Coronary artery (tissue), 2 donors: ENCODE measurements at regions not wholly inside any gene's neighbourhood (a gene's known extent, or its start where the extent isn't known, plus 50 kb on each side); places are given as distances from the start of the nearest gene placed in this dataset.
"Not testable (repeated sequence)": the region's sequence is repeated elsewhere in the genome, so short reads cannot be mapped to it uniquely, and the experiment has no call there.

Source experiments
- DNase-seq: peaks from one replicate; pipeline ENCODE4 v3.0.0-alpha.2; 2017; ENCODE audit warnings: low spot score
- H3K27ac ChIP-seq, 2 donors: fragments of 200-600 bp; sonication (generic); one replicate each; pipeline ENCODE4 v1.5.1; 2016 to 2019
- H3K4me3 ChIP-seq: fragments of 200-600 bp; sonication (generic); 2 replicates; pipeline ENCODE4 v1.5.1; 2016; ENCODE audit warnings: mild to moderate bottlenecking, moderate library complexity
- TF ChIP-seq, protein P1 (sequence below): fragments of 200-600 bp; sonication (generic); IDR thresholded peaks from one replicate; pipeline ENCODE4 v1.5.1; 2019; ENCODE audit warnings: antibody characterized with exemption

DNA sequence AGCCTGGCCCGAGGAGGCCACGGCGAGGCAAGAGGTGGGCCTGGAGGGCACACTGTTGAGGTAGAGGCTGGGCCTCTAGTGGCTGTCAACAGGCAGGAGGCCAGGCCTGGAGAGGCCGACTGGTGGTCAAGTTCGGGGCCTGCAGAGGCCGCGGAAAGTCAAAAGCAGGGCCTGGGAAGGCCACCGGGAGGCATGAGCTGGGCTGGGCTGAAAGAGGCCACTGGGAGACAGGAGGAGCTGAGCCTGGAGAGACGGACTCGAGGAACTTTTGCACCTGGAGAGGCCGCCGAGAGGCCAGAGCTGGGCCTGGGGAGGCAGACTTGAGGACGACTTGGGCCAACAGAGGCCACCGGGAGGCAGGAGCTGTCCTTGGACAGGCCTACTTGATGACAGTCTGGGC, 321.2 kb downstream of the ZNF479 start:
- no peak for DNase-seq
- no peak overlapping the region for H3K27ac ChIP-seq
- no peak overlapping the region for H3K4me3 ChIP-seq
- TF ChIP-seq, protein P1, sequence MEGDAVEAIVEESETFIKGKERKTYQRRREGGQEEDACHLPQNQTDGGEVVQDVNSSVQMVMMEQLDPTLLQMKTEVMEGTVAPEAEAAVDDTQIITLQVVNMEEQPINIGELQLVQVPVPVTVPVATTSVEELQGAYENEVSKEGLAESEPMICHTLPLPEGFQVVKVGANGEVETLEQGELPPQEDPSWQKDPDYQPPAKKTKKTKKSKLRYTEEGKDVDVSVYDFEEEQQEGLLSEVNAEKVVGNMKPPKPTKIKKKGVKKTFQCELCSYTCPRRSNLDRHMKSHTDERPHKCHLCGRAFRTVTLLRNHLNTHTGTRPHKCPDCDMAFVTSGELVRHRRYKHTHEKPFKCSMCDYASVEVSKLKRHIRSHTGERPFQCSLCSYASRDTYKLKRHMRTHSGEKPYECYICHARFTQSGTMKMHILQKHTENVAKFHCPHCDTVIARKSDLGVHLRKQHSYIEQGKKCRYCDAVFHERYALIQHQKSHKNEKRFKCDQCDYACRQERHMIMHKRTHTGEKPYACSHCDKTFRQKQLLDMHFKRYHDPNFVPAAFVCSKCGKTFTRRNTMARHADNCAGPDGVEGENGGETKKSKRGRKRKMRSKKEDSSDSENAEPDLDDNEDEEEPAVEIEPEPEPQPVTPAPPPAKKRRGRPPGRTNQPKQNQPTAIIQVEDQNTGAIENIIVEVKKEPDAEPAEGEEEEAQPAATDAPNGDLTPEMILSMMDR, result no peak

GRCh38 chr7:56810466-56810865, 321.8 kb downstream of the ZNF479 start:
- DNase-seq, result peak; percentile 58
- Histone ChIP-seq H3K27ac (no peak overlapping the region), H3K4me3 (no peak overlapping the region)
- TF ChIP-seq, protein P1, result no peak

DNA sequence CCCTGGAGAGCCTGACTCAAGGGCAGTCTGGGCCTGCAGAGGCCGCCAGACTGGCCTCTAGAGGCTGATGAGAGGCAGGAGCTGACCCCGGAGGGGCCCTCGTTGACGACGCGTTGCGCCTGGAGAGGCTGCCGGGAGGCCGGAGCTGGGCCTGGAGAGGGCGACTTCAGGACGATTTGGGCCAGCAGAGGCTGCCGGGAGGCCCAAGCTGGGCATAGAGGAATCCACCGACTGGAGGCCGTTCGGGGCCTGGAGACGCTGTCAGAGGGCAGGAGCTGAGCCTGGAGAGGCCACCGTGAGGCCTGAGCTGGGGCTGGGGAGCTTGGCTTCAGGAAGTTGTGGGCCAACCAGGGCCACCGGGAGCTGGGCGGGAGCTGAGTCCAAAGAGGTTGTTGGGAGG, 322.5 kb downstream of the ZNF479 start:
- H3K4me3 ChIP-seq, H3K27ac ChIP-seq, DNase-seq: not testable (repeated sequence)

- H3K27ac ChIP-seq, H3K4me3 ChIP-seq, DNase-seq: not testable (repeated sequence)
Observed at GRCh38 chr7:56804755-56805064, 327.5 kb downstream of the ZNF479 start.

DNA sequence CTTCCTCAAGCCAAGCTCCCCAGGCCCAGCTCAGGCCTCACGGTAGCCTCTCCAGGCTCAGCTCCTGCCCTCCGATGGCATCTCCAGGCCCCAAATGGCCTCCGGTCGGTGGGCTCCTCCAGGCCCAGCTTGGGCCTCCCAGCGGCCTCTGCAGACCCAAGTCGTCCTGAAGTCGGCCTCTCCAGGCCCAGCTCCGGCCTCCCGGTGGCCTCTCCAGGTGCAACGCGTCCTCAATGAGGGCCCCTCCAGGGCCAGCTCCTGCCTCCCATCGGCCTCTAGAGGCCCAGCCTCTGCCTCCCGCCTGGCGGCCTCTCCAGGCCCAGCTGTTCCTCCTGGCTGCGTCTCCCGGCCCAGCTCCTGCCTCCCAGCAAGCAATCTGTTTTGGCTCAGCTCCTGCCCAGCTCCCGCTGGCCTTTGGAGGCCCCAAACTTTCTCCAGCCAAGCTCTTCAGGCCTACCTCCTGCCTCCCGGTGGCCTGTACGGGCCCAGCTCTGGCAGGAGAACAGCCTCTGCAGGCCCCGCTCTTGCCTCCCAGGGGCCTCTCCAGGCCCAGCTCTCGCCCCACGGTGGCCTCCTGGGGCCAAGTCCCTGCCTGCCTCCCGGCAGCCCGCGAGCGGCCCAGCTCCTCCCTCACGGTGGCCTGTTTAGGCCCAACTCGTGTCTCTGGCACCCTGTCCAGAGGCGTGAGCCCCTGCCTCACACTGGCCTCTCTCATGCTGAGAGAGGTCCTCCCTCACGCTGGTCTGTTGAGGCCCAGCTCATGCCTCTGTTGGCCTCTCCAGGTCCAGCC, 328.1 kb downstream of the ZNF479 start:
- not testable (repeated sequence) for H3K27ac ChIP-seq, DNase-seq, H3K4me3 ChIP-seq

DNA sequence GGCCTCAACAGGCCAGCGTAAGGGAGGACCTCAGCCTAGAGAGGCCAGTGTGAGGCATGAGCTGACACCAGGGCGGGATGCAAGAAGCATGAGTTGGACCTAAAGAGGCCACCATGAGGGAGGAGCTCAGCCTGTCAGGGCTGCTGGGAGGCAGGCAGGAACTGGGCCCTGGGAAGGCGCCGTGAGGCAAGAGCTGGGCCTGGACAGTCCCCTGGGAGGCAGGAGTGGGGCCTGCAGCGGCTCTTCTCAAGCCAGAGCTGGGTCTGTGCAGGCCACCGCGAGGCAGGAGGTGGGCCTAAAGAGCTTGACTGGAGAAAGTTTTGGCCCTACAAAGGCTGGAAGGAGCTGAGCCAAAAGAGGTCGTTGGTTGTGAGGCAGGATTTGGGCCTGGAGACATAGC, 328.9 kb downstream of the ZNF479 start:
- H3K27ac ChIP-seq, DNase-seq, H3K4me3 ChIP-seq: not testable (repeated sequence)

DNA sequence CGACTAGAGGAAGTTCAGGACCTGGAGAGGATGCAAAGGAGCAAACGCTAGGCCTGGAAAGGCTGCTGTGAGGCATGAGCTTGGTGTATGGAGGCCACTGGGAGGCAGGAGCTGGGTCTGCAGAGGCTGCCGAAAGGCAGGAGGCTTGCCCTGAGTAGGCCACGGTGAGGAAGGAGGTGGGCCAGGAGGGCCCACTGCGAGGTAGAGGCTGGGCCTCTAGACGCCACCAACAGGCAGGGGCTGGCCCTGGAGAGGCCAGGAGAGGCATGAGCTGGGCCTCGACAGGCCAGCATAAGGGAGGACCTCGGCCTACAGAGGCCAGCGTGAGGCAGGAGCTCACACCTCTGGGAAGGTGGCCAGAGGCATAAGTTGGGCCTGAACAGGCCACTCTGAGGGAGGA, 330.0 kb downstream of the ZNF479 start:
- not testable (repeated sequence) for DNase-seq, H3K4me3 ChIP-seq, H3K27ac ChIP-seq

- H3K27ac ChIP-seq, DNase-seq, H3K4me3 ChIP-seq: not testable (repeated sequence)
Observed at GRCh38 chr7:56801774-56802173, 330.5 kb downstream of the ZNF479 start.

- not testable (repeated sequence) for DNase-seq, H3K27ac ChIP-seq, H3K4me3 ChIP-seq
Observed at GRCh38 chr7:56798876-56799275, 333.4 kb downstream of the ZNF479 start.

DNA sequence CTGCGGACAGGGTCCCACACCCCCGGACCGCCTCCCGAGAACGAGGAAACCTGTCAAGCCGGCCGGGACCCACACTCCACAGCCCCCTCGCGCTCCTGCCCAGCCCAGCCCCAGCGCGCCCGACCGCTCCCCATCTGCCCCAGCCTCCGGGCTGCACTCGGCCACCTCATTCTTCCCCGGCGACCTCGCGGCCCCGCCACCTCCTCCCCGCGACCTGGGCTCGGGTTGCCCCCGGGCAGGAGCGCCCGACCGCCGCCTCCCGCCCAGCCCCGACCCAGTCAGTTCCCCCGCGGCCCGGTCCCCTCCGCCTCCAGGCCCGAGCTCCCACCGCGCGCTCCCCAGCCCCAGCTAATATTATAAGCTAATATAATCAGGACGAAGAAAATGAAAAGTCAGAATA, 344.8 kb downstream of the ZNF479 start:
- not testable (repeated sequence) for H3K4me3 ChIP-seq, DNase-seq, H3K27ac ChIP-seq
